Natural killer cell (primary cell): ENCODE measurements at regions not wholly inside any gene's neighbourhood (a gene's known extent, or its start where the extent isn't known, plus 50 kb on each side); places are given as distances from the start of the nearest gene placed in this dataset.

ENCODE experiments used
- ATAC-seq, 3 donors: fragments of 150-1000 bp in 2 of 3; fragments of 200-7000 bp in 1 of 3; cut with Tn5 transposase; 1 replicate in 1 of 3; 2 replicates in 2 of 3; pipeline ENCODE4 v1.10.0; 2021; ENCODE audit warnings: mild to moderate bottlenecking in 2 of 3, moderate library complexity in 2 of 3
- DNase-seq, 2 donors: peaks; one replicate each; pipeline versions ENCODE4 v3.0.0 to v3.0.0-alpha.2; 2013 to 2021; ENCODE audit warnings: mixed read lengths in 1 of 2
- H3K27ac ChIP-seq: one replicate; pipeline ENCODE4 v1.5.1; 2013; ENCODE audit warnings: mild to moderate bottlenecking, low read length
- H3K27me3 ChIP-seq: one replicate; pipeline ENCODE4 v1.6.1; 2013; ENCODE audit warnings: low read length; ENCODE audit not compliant: control insufficient read depth, insufficient read depth
- H3K36me3 ChIP-seq: one replicate; pipeline ENCODE4 v1.6.1; 2013; ENCODE audit warnings: low read length; ENCODE audit not compliant: control insufficient read depth, insufficient read depth
- H3K4me1 ChIP-seq: one replicate; pipeline ENCODE4 v1.6.1; 2013; ENCODE audit warnings: low read length; ENCODE audit not compliant: control insufficient read depth, insufficient read depth
- H3K4me3 ChIP-seq: one replicate; pipeline ENCODE4 v1.5.1; 2013; ENCODE audit warnings: low read length
- H3K9me3 ChIP-seq: one replicate; pipeline ENCODE4 v1.6.1; 2013; ENCODE audit warnings: low read length; ENCODE audit not compliant: control insufficient read depth, insufficient read depth
- H3K27ac Mint-ChIP-seq, 2 donors: one replicate each; pipeline ENCODE4 v1.8.0; 2022; ENCODE audit warnings: mild to moderate bottlenecking in 2 of 2, mixed read lengths in 2 of 2, moderate library complexity in 1 of 2
- H3K27me3 Mint-ChIP-seq, 2 donors: one replicate each; pipeline ENCODE4 v1.8.0; 2022; ENCODE audit warnings: low read depth in 2 of 2, mixed read lengths in 2 of 2
- H3K36me3 Mint-ChIP-seq: one replicate; pipeline ENCODE4 v1.8.0; 2022; ENCODE audit warnings: mixed read lengths
- H3K4me1 Mint-ChIP-seq, 2 donors: one replicate each; pipeline ENCODE4 v1.8.0; 2022; ENCODE audit warnings: mixed read lengths in 2 of 2
- H3K4me3 Mint-ChIP-seq: one replicate; pipeline ENCODE4 v1.8.0; 2022; ENCODE audit warnings: mild to moderate bottlenecking, moderate library complexity, mixed read lengths
- H3K9me3 Mint-ChIP-seq, 2 donors: one replicate each; pipeline ENCODE4 v1.8.0; 2022; ENCODE audit warnings: mixed read lengths in 2 of 2
- WGBS: methylation state at CpG from one replicate; pipeline ENCODE4 v1.1.7; 2013; ENCODE audit warnings: missing lambda C conversion rate; ENCODE audit not compliant: insufficient coverage; 5-methylcytosine and 5-hydroxymethylcytosine counted together
- intact Hi-C: fragments of 100-400 bp; cut with micrococcal nuclease; formaldehyde crosslinking; loops from one replicate; pipeline ENCODE4 v1.14.2; 2022
- TF ChIP-seq, protein P1 (sequence below): fragments of 200-600 bp; IDR thresholded peaks from one replicate; pipeline ENCODE4 v1.8.0; 2022; ENCODE audit warnings: antibody characterized with exemption

DNA sequence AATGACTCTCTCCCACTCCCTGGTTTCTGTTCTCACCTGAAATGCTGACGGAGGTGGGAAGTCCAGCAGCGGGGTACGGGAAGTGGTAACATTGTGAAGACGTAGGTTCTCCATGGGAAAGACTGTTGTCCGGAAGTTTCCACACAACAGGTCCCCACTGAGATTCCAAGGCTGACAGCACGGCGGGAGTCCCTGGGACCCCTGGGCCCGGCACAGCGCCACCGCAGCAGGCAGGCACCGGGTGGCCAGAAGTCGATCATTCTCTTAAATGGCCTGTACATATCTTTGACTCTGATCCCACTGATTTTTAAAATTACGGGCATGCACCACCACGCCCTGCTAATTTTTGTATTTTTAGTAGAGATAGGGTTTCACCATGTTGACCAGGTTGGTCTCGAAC lies 201.0 kb upstream of the SALL3 start:
- Histone ChIP-seq H3K27me3 (no peaks in the 10 kb centered on the region), H3K4me3 (no peak overlapping the region), H3K4me1 (no peaks in the 10 kb centered on the region), H3K27ac (no peak overlapping the region), H3K36me3 (no peaks in the 10 kb centered on the region), H3K9me3 (no peaks in the 10 kb centered on the region)
- no peak overlapping the region for H3K27ac Mint-ChIP-seq
- no peaks in the 10 kb centered on the region for H3K9me3 Mint-ChIP-seq
- DNase-seq (no peak), ATAC-seq (no peak)
- no peaks in the 10 kb centered on the region for H3K36me3 Mint-ChIP-seq
- intact Hi-C loops = no loop called here
- 95% methylated on average over 15 of the region's 15 CpGs for WGBS
- no peak overlapping the region for H3K4me3 Mint-ChIP-seq
- TF ChIP-seq, protein P1, sequence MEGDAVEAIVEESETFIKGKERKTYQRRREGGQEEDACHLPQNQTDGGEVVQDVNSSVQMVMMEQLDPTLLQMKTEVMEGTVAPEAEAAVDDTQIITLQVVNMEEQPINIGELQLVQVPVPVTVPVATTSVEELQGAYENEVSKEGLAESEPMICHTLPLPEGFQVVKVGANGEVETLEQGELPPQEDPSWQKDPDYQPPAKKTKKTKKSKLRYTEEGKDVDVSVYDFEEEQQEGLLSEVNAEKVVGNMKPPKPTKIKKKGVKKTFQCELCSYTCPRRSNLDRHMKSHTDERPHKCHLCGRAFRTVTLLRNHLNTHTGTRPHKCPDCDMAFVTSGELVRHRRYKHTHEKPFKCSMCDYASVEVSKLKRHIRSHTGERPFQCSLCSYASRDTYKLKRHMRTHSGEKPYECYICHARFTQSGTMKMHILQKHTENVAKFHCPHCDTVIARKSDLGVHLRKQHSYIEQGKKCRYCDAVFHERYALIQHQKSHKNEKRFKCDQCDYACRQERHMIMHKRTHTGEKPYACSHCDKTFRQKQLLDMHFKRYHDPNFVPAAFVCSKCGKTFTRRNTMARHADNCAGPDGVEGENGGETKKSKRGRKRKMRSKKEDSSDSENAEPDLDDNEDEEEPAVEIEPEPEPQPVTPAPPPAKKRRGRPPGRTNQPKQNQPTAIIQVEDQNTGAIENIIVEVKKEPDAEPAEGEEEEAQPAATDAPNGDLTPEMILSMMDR = no peak
- H3K27me3 Mint-ChIP-seq = no peaks in the 10 kb centered on the region
- H3K4me1 Mint-ChIP-seq = no peaks in the 10 kb centered on the region

GRCh38 chr18:78779996-78780718 lies 199.5 kb upstream of the SALL3 start:
- 88% methylated on average over 27 of the region's 29 CpGs for WGBS
- Histone ChIP-seq H3K4me3 (no peak overlapping the region), H3K27me3 (no peaks in the 10 kb centered on the region), H3K4me1 (no peaks in the 10 kb centered on the region), H3K27ac (no peak overlapping the region), H3K9me3 (no peaks in the 10 kb centered on the region), H3K36me3 (no peaks in the 10 kb centered on the region)
- TF ChIP-seq, protein P1 = no peak
- intact Hi-C loops = no loop called here
- Mint-ChIP-seq H3K27me3 (no peaks in the 10 kb centered on the region), H3K4me1 (no peaks in the 10 kb centered on the region), H3K27ac (no peak overlapping the region), H3K4me3 (no peak overlapping the region), H3K9me3 (no peaks in the 10 kb centered on the region), H3K36me3 (no peaks in the 10 kb centered on the region)
- no peak for ATAC-seq
- no peak for DNase-seq

GRCh38 chr18:78780719-78781600 lies 198.7 kb upstream of the SALL3 start:
- Mint-ChIP-seq H3K4me3 (no peak overlapping the region), H3K4me1 (no peaks in the 10 kb centered on the region), H3K9me3 (no peaks in the 10 kb centered on the region), H3K36me3 (no peaks in the 10 kb centered on the region), H3K27ac (no peak overlapping the region), H3K27me3 (no peaks in the 10 kb centered on the region)
- intact Hi-C loops = no loop called here
- H3K4me3 ChIP-seq = no peak overlapping the region
- H3K27ac ChIP-seq = no peak overlapping the region
- TF ChIP-seq, protein P1 = no peak
- H3K4me1 ChIP-seq = no peaks in the 10 kb centered on the region
- 89% methylated on average over 42 of the region's 42 CpGs for WGBS
- no peaks in the 10 kb centered on the region for H3K9me3 ChIP-seq
- DNase-seq (no peak), ATAC-seq (no peak)
- H3K27me3 ChIP-seq = no peaks in the 10 kb centered on the region
- H3K36me3 ChIP-seq = no peaks in the 10 kb centered on the region
